GM23338 (cell line): ENCODE measurements at regions not wholly inside any gene's neighbourhood (a gene's known extent, or its start where the extent isn't known, plus 50 kb on each side); places are given as distances from the start of the nearest gene placed in this dataset.

ENCODE experiments used
- ATAC-seq: fragments of 200-7000 bp; cut with Tn5 transposase; 3 replicates; pipeline ENCODE4 v1.9.1; 2020
- DNase-seq: peaks from one replicate; pipeline ENCODE4 v3.0.0-alpha.2; 2015; ENCODE audit warnings: low spot score
- H2AFZ ChIP-seq: fragments of 200-600 bp; sonication (generic); 2 replicates; pipeline ENCODE4 v1.8.0; 2016; ENCODE audit warnings: antibody characterized with exemption, mild to moderate bottlenecking, moderate library complexity
- H3F3A ChIP-seq: fragments of 200-600 bp; sonication (generic); replicated peaks from 2 replicates; pipeline ENCODE4 v1.8.0; 2017; ENCODE audit warnings: antibody characterized with exemption, mixed run types, low read depth
- H3K27ac ChIP-seq: fragments of 200-600 bp; sonication (generic); 2 replicates; pipeline ENCODE4 v1.6.1; 2016; ENCODE audit warnings: low read depth
- H3K27me3 ChIP-seq: fragments of 200-600 bp; sonication (generic); 2 replicates; pipeline ENCODE4 v1.8.0; 2016; ENCODE audit warnings: mild to moderate bottlenecking, mixed run types, moderate library complexity; ENCODE audit not compliant: insufficient read depth
- H3K36me3 ChIP-seq: fragments of 200-600 bp; sonication (generic); 2 replicates; pipeline ENCODE4 v1.8.0; 2016; ENCODE audit warnings: mild to moderate bottlenecking; ENCODE audit not compliant: insufficient read depth
- H3K4me1 ChIP-seq: fragments of 200-600 bp; sonication (generic); 2 replicates; pipeline ENCODE4 v1.8.0; 2016; ENCODE audit warnings: mild to moderate bottlenecking, moderate library complexity; ENCODE audit not compliant: insufficient read depth
- H3K4me2 ChIP-seq: fragments of 200-600 bp; sonication (generic); 2 replicates; pipeline ENCODE4 v1.7.1; 2017; ENCODE audit warnings: mixed run types
- H3K4me3 ChIP-seq: fragments of 200-600 bp; sonication (generic); 2 replicates; pipeline ENCODE4 v1.6.1; 2016; ENCODE audit warnings: mixed run types
- H3K79me2 ChIP-seq: fragments of 200-600 bp; sonication (generic); replicated peaks from 2 replicates; pipeline ENCODE4 v1.8.0; 2017; ENCODE audit warnings: mild to moderate bottlenecking; ENCODE audit not compliant: insufficient read depth
- H3K9me2 ChIP-seq: fragments of 200-600 bp; sonication (generic); 2 replicates; pipeline ENCODE4 v1.8.0; 2017; ENCODE audit not compliant: insufficient read depth
- H4K20me1 ChIP-seq: fragments of 200-600 bp; sonication (generic); replicated peaks from 2 replicates; pipeline ENCODE4 v1.8.0; 2017; ENCODE audit warnings: mild to moderate bottlenecking; ENCODE audit not compliant: insufficient read depth
- H3K27ac Mint-ChIP-seq: 2 replicates; pipeline ENCODE4 v1.8.0; 2020; ENCODE audit warnings: inconsistent platforms, mild to moderate bottlenecking, moderate library complexity, mixed read lengths
- H3K27me3 Mint-ChIP-seq: 3 replicates; pipeline ENCODE4 v1.8.0; 2022; ENCODE audit warnings: low read depth, mild to moderate bottlenecking, moderate library complexity, mixed read lengths, inconsistent platforms; ENCODE audit not compliant: insufficient read depth, poor library complexity
- H3K36me3 Mint-ChIP-seq: 3 replicates; pipeline ENCODE4 v1.8.0; 2021; ENCODE audit warnings: low read depth, mild to moderate bottlenecking, inconsistent platforms, moderate library complexity, mixed read lengths
- H3K4me1 Mint-ChIP-seq: 3 replicates; pipeline ENCODE4 v1.8.0; 2020; ENCODE audit warnings: mild to moderate bottlenecking, inconsistent platforms, mixed read lengths
- H3K4me3 Mint-ChIP-seq: 3 replicates; pipeline ENCODE4 v1.8.0; 2021; ENCODE audit warnings: moderate library complexity, mild to moderate bottlenecking, inconsistent platforms, mixed read lengths
- H3K9me3 Mint-ChIP-seq: 3 replicates; pipeline ENCODE4 v1.8.0; 2020; ENCODE audit warnings: moderate library complexity, mild to moderate bottlenecking, inconsistent platforms, mixed read lengths
- CREB1 ChIP-seq: fragments of 250-450 bp; sonication (Bioruptor Pico); IDR thresholded peaks from 2 replicates; pipeline ENCODE4 v1.5.0; 2020; ENCODE audit warnings: low read depth, mild to moderate bottlenecking, moderate library complexity
- ETS1 ChIP-seq: IDR thresholded peaks from 2 replicates; pipeline ENCODE4 v1.6.1; 2016; ENCODE audit warnings: antibody characterized with exemption
- EZH2 ChIP-seq: fragments of 200-600 bp; sonication (generic); IDR thresholded peaks from one replicate; pipeline ENCODE4 v1.8.0; 2017; ENCODE audit warnings: antibody characterized with exemption, mild to moderate bottlenecking, low read depth; ENCODE audit not compliant: unreplicated experiment
- EZH2phosphoT487 ChIP-seq: fragments of 200-600 bp; sonication (generic); IDR thresholded peaks from one replicate; pipeline ENCODE4 v1.8.1; 2018; ENCODE audit warnings: antibody characterized with exemption; ENCODE audit not compliant: unreplicated experiment
- JUNB ChIP-seq: IDR thresholded peaks from one replicate; pipeline ENCODE4 v1.6.1; 2016; ENCODE audit warnings: antibody characterized with exemption; ENCODE audit not compliant: unreplicated experiment
- NANOG ChIP-seq: IDR thresholded peaks from 2 replicates; pipeline ENCODE4 v1.6.1; 2016; ENCODE audit warnings: antibody characterized with exemption, borderline replicate concordance
- POLR2AphosphoS5 ChIP-seq: IDR thresholded peaks from 2 replicates; pipeline ENCODE4 v1.6.1; 2016; ENCODE audit warnings: antibody characterized with exemption, low read depth
- STAT1 ChIP-seq: IDR thresholded peaks from one replicate; pipeline ENCODE4 v1.6.1; 2016; ENCODE audit warnings: antibody characterized with exemption; ENCODE audit not compliant: unreplicated experiment
- ZNF114 ChIP-seq: fragments of 250-450 bp; sonication (Bioruptor Pico); IDR thresholded peaks from 2 replicates; pipeline ENCODE4 v1.5.0; 2020; ENCODE audit warnings: mild to moderate bottlenecking, moderate library complexity
- ZNF331 ChIP-seq: fragments of 250-450 bp; sonication (Bioruptor Pico); IDR thresholded peaks from 2 replicates; pipeline ENCODE4 v1.5.0; 2020; ENCODE audit warnings: low read depth, mild to moderate bottlenecking, moderate library complexity
- TF ChIP-seq, protein P1 (sequence below): IDR thresholded peaks from one replicate; pipeline ENCODE4 v1.6.1; 2018; ENCODE audit warnings: antibody characterized with exemption; ENCODE audit not compliant: unreplicated experiment
- TF ChIP-seq, protein P2 (sequence below), 2 experiments: fragments of 200-600 bp in 1 of 2; sonication (generic) in 1 of 2; conservative IDR thresholded peaks; 2 replicates each; pipeline versions ENCODE4 v1.5.1 to v1.6.1; 2016 to 2017; ENCODE audit warnings: antibody characterized with exemption in 2 of 2, low read depth in 2 of 2, mild to moderate bottlenecking in 2 of 2, moderate library complexity in 1 of 2

DNA sequence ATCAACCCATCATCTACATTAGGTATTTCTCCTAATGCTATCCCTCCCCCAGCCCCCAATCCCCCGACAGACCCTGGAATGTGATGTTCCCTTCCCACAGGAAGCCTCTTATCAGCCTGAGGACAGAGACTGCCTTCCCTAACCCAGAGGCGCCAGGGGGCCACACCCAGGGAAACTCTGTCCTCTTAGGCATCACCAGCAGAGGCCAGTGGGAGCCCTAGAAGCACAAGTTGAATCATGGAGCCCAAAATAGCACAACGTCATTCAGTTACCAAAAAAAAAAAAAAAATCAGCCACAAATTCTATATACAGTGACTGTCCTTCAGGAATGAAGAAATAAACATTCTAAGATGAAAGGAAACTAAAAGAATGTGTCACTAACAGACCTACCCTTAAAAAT is 625.7 kb downstream of the TFAP2A start (continued):
- TF ChIP-seq, protein P1, sequence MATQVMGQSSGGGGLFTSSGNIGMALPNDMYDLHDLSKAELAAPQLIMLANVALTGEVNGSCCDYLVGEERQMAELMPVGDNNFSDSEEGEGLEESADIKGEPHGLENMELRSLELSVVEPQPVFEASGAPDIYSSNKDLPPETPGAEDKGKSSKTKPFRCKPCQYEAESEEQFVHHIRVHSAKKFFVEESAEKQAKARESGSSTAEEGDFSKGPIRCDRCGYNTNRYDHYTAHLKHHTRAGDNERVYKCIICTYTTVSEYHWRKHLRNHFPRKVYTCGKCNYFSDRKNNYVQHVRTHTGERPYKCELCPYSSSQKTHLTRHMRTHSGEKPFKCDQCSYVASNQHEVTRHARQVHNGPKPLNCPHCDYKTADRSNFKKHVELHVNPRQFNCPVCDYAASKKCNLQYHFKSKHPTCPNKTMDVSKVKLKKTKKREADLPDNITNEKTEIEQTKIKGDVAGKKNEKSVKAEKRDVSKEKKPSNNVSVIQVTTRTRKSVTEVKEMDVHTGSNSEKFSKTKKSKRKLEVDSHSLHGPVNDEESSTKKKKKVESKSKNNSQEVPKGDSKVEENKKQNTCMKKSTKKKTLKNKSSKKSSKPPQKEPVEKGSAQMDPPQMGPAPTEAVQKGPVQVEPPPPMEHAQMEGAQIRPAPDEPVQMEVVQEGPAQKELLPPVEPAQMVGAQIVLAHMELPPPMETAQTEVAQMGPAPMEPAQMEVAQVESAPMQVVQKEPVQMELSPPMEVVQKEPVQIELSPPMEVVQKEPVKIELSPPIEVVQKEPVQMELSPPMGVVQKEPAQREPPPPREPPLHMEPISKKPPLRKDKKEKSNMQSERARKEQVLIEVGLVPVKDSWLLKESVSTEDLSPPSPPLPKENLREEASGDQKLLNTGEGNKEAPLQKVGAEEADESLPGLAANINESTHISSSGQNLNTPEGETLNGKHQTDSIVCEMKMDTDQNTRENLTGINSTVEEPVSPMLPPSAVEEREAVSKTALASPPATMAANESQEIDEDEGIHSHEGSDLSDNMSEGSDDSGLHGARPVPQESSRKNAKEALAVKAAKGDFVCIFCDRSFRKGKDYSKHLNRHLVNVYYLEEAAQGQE: no peak
- TF ChIP-seq ZNF331 (CRISPR knock-in tag): no peak

GRCh38 chr6:9784786-9785185 is 630.1 kb downstream of the TFAP2A start:
- H3K9me3 Mint-ChIP-seq: no peaks in the 10 kb centered on the region
- H3K9me2 ChIP-seq: no peaks in the 10 kb centered on the region
- ATAC-seq: no peak
- no peak for TF ChIP-seq NANOG
- no peak for TF ChIP-seq STAT1
- no peak for TF ChIP-seq ETS1
- no peak for TF ChIP-seq POLR2AphosphoS5
- TF ChIP-seq CREB1 (CRISPR knock-in tag): no peak
- no peak for TF ChIP-seq JUNB
- TF ChIP-seq EZH2: no peak
- TF ChIP-seq ZNF331 (CRISPR knock-in tag): no peak
- TF ChIP-seq, protein P2, sequence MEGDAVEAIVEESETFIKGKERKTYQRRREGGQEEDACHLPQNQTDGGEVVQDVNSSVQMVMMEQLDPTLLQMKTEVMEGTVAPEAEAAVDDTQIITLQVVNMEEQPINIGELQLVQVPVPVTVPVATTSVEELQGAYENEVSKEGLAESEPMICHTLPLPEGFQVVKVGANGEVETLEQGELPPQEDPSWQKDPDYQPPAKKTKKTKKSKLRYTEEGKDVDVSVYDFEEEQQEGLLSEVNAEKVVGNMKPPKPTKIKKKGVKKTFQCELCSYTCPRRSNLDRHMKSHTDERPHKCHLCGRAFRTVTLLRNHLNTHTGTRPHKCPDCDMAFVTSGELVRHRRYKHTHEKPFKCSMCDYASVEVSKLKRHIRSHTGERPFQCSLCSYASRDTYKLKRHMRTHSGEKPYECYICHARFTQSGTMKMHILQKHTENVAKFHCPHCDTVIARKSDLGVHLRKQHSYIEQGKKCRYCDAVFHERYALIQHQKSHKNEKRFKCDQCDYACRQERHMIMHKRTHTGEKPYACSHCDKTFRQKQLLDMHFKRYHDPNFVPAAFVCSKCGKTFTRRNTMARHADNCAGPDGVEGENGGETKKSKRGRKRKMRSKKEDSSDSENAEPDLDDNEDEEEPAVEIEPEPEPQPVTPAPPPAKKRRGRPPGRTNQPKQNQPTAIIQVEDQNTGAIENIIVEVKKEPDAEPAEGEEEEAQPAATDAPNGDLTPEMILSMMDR (conservative IDR thresholded peaks at IDR 0.05; ENCODE audit: low read depth in 2 of 2): no peak
- TF ChIP-seq, protein P1: no peak
- no peak for TF ChIP-seq EZH2phosphoT487
- no peak for TF ChIP-seq ZNF114

More at GRCh38 chr6:9784786-9785185, 630.1 kb downstream of the TFAP2A start:
- H3K4me3 ChIP-seq: no peak overlapping the region
- Mint-ChIP-seq H3K27me3 (no peaks in the 10 kb centered on the region), H3K4me1 (peaks cover 15% of the 10 kb centered on the region), H3K36me3 (no peaks in the 10 kb centered on the region), H3K27ac (no peak overlapping the region), H3K4me3 (no peak overlapping the region)
- H3K4me2 ChIP-seq: no peak overlapping the region
- no peaks in the 10 kb centered on the region for H3K27me3 ChIP-seq
- H3F3A ChIP-seq: no peaks in the 10 kb centered on the region
- H2AFZ ChIP-seq: no peak overlapping the region
- H3K36me3 ChIP-seq: no peaks in the 10 kb centered on the region
- no peaks in the 10 kb centered on the region for H4K20me1 ChIP-seq
- H3K4me1 ChIP-seq: 0 out of 2 replicates have a peak, but pooled peaks cover 15% of the 10 kb centered on the region
- no peak overlapping the region for H3K27ac ChIP-seq
- DNase-seq: no peak
- H3K79me2 ChIP-seq: no peaks in the 10 kb centered on the region
